Stimulated activated CD8-positive, alpha-beta memory T cell treated with anti-CD3 and anti-CD28 coated beads, Interleukin-4, amount 100 ng/mL, for 24 hours (primary cell): ENCODE measurements at regions not wholly inside any gene's neighbourhood (a gene's known extent, or its start where the extent isn't known, plus 50 kb on each side); places are given as distances from the start of the nearest gene placed in this dataset.

Experiments used
- DNase-seq: peaks from one replicate; pipeline ENCODE4 v3.0.0-alpha.2; 2020; ENCODE audit warnings: low read depth

- DNase-seq, result no peak
Measured at GRCh38 chr14:53549956-53550355, 396.8 kb upstream of the DDHD1 start.

DNA sequence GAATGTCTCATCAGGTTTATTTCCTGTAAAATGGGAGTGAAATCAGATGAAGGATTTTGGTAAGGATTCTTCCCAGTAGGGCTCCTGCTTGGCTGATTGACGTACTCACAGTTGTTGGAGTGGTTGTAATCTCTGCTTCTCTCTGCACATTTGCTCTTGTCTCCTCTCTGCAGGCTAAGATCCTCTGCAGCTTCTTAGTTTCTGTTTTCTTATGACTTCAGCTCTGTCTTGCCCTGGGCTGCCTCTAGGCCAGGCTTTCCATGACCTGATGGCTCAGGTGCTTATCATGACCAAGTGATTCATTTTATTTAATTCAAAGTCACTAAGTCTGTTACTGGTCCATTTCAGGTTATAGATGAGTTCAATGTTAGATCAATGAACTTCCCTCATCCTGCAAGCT lies 394.5 kb upstream of the DDHD1 start:
- DNase-seq, result no peak

DNA sequence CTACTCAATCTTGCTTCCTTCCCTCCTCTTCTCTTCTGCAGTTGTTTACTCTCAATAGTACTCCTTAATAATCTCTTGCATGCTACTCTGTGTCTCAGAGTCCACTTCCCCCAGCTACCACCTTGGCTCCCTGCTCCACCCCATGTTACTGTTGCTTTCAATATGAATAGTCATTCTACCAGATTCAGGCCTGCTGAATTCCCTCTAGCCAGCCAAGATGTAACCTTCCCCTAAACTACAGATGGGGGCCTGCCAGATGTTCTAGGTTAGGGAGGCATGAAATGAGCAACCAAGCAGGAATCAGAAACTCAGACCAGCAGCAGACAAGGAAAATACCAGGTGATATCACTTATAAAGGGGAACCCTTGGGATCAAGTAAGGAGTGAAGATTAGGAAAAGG lies 392.1 kb upstream of the DDHD1 start:
- no peak for DNase-seq

GRCh38 chr14:53542732-53543131 lies 389.6 kb upstream of the DDHD1 start:
- no peak for DNase-seq

DNA sequence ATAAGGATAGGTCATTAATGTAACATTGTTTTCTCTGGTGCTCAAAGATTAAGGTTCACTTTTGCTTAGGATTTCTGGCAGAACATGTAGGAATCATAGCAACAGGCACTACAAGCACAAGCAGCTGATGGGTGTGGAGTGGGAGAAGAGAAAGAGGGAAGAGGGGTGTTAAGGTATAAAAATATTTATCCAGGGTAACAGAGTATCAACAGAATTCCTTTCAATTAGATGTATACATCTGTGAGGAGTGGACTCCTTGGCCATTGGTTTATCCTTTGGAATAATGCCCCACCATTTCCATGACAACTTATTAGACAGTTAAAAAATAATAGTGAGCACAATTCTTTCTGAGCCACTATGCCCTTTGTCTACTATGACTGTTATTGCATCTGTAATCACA lies 388.3 kb upstream of the DDHD1 start:
- DNase-seq, result no peak

DNA sequence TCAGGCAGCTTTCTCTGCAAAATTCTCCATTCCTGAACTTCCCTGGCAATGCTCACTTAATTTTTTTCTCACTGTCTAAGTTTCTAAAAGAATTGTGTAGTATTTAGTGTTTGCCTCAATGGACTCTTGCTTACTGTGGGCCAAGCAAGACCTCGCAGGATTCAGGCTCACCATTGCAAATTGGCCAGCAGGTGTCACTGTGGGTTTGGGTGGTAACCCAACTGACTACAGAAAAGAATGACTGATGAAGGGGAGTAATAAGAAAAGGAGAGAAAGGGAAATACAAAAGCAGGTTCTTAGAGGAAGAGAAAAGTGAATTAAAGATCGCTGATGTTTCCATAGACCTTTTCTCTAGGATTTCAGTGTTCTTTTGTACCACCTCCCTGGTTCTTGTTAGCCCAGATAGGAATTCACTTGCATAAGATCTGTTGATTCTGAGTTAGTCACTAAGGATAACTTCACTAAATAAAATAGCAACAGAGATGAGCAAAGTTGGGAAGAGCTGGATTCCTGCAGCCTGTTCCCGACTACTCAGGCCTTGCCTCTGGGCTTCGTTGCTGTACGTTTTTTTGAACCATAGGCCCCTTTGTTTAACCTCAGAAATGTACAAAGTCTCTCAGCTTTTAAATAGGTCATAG lies 386.5 kb upstream of the DDHD1 start:
- peak; percentile 26 for DNase-seq

- DNase-seq, result no peak
Measured at GRCh38 chr14:53538316-53538881, 385.3 kb upstream of the DDHD1 start.

- no peak for DNase-seq
Measured at GRCh38 chr14:53537422-53538315, 384.5 kb upstream of the DDHD1 start.

DNA sequence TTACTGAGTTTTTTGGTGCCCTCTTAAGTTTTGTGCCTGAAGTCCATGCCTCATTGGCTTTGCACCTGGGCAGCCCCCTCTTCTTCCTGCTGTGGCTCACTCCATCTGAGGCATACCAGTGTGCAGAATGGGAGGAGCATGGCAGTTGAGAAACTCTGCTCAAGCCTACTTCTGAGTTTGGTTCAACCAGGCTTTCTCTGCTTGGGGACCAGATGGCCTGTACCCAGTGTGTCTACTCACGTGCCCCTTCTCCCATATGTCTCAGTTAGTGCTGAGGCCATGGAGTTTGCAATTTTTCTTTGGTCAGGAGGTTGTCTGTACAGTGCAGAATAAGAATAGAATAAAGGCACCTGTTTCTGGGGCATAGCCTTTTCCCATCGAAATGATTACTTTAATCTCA lies 383.3 kb upstream of the DDHD1 start:
- no peak for DNase-seq

DNA sequence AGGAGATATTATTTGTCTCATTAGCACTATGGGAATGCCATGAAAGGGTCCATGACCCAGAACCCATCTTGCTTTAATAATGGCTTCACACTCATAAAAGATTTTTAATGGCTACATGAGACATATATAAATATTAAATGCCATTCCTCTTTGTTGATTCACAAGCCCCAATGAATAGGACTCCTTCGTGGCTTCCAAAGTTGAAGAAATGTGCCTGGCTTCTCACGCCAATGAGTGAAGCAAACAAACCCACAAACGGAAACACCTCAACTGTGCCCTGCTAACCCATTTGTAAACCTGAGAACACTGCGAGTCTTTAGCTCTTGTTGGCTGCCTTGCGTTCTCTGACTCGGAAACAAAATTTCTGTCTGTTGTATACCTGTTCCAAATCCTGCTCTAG lies 381.7 kb upstream of the DDHD1 start:
- no peak for DNase-seq

- DNase-seq, result no peak
Measured at GRCh38 chr14:53533384-53533970, 380.4 kb upstream of the DDHD1 start.

- DNase-seq, result no peak
Measured at GRCh38 chr14:53532853-53533252, 379.7 kb upstream of the DDHD1 start.

GRCh38 chr14:53531730-53532129 lies 378.6 kb upstream of the DDHD1 start:
- DNase-seq, result no peak

- no peak for DNase-seq
Measured at GRCh38 chr14:53531156-53531555, 378.0 kb upstream of the DDHD1 start.

GRCh38 chr14:53529519-53529918 lies 376.4 kb upstream of the DDHD1 start:
- DNase-seq, result no peak

- no peak for DNase-seq
Measured at GRCh38 chr14:53528185-53528671, 375.1 kb upstream of the DDHD1 start.

DNA sequence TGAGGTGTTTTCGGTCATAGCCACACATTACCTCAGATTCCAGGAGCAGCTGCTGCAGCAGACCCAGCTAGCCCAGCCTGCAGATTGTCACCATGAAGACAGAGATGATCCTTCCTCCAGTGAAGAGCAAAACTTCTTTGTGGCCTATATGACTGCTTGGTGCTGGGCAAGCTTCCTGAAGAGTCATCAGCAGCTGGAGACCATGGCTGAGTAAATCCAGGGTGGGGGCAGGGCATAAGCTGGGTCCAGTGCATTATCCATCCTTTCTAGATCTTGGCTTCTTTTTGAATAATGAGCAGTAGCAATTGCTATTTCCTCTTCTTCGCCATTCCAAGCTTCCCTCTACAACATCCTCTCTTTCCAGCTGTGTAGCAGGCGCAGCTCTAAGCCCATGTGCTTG lies 373.1 kb upstream of the DDHD1 start:
- DNase-seq, result no peak

- no peak for DNase-seq
Measured at GRCh38 chr14:53525608-53526007, 372.5 kb upstream of the DDHD1 start.

DNA sequence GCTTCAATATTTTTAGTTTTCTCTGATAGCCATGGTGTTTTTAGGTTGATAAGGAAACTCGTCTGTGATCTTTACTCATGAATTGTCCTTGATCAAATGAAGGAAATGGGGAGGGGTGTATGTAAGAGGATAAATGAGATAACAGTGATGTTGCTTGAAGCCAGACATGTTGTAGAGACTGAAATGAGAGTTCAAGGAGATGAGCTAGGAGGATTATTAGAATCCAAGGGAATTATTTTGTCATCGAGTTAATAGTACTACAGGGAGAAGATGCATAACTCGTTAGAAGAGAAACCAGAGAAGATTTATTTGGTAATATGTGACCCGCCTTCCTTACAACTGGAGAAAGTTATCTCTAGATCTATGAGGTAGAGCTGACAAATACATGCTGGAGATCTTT lies 371.3 kb upstream of the DDHD1 start:
- no peak for DNase-seq

- DNase-seq, result no peak
Measured at GRCh38 chr14:53523226-53523625, 370.1 kb upstream of the DDHD1 start.

DNA sequence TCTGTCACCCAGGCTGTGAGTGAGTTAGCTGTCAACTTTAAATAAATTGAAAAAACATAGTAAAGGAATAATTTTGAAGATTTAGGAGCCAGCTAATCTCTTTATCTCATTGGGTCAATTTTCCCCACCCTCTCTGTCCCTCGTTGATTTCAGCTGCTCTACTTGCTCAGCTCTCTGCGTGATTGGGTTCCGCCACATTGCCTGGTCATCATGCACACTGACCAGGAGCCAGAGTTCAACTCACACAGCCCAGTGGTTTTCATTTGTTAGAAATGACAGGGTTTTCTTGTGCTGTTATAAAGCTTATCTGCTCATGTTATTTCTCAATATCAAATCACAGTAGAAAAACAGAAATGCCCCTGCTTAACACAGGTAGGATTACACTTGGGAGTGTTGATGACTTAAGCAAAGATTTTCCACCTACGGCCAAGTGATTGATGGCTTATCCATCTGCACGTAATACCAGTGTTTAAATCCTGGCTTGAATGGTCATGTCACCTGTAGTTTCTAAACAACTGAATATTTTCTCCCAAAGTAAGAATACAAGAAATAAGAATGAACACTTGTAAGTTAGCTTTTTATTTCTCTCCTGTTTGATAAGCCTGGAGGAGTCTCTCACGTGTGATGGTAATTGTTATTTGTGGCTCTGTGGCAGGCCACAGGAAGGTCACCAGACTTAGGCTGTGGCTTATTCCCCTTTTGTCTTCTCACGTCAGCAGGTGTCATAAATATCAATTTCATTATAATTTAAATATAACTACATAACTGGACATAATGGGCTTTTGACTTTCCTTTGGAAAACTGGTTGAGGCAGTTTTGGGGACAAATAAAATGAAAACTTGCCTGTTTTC lies 367.2 kb upstream of the DDHD1 start:
- no peak for DNase-seq

DNA sequence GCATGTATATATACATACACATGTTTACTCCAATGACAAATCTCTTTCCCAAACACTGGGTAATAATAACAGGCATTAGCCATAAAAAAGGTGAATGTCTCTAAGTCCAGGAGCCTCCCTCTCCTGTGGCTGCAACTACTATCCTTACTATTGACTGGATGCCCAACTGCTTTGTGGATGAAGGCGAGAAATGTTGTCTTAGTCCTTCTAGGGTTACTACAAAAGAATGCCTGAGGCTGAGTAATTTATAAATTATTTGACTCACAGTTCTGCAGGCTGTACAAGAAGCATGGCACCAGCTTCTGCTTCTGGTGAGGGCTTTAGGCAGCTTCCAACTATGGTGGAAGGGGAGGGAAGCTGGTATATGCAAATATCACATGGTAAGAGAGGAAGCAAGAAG lies 366.0 kb upstream of the DDHD1 start:
- DNase-seq, result no peak
